ENCODE measurements at regions not wholly inside any gene's neighbourhood (a gene's known extent, or its start where the extent isn't known, plus 50 kb on each side); places are given as distances from the start of the nearest gene placed in this dataset.

- ChIA-PET CTCF (ENCODE audit: low intra/inter-chr PET ratio, low total read pairs) (no interaction called here), POLR2A (no interaction called here)
- H3K27ac ChIP-seq (ENCODE audit: extremely low read length, insufficient read depth, low read length): no peak overlapping the region
- no peak overlapping the region for H3K4me2 ChIP-seq (ENCODE audit: low read depth, low read length)
- BruUV-seq (replicated peaks): no TSS peak
- ATAC-seq (no peak), DNase-seq (ENCODE audit: low spot score) (no peak), FAIRE-seq (no peak)
- H3K4me1 ChIP-seq (ENCODE audit: insufficient read depth, low read length): no peaks in the 10 kb centered on the region
- H3K79me2 ChIP-seq (ENCODE audit: insufficient read depth, low read length): no peaks in the 10 kb centered on the region
- in situ Hi-C loops (cut with HindIII; ENCODE audit: extremely low pct_ligation_motif_present, low pct_unique_long_range_greater_than_20kb) (no loop called here), intact Hi-C loops (cut with micrococcal nuclease; ENCODE audit: unreplicated experiment) (no loop called here)
- no peaks in the 10 kb centered on the region for H3K27me3 ChIP-seq (ENCODE audit: control insufficient read depth in 1 of 2, insufficient read depth in 2 of 2, low read length in 2 of 2)
- no peaks in the 10 kb centered on the region for H3K36me3 ChIP-seq (replicated peaks in 1 of 2; ENCODE audit: control insufficient read depth in 1 of 2, insufficient read depth in 2 of 2, low read length in 2 of 2)
- H3K9me3 ChIP-seq (ENCODE audit: low read length): no peaks in the 10 kb centered on the region
- no peaks in the 10 kb centered on the region for H4K20me1 ChIP-seq (ENCODE audit: insufficient read depth, low read length)
- WGBS (ENCODE audit: low lambda C conversion rate): 28% methylated on average over 2 of the region's 2 CpGs
- no peak overlapping the region for H3K4me3 ChIP-seq (replicated peaks in 1 of 3; ENCODE audit: insufficient read depth in 1 of 3, low read depth in 2 of 3, low read length in 3 of 3)
- no peak for TF ChIP-seq ZNF333 (CRISPR knock-in tag; IDR thresholded peaks at IDR 0.05; ENCODE audit: borderline replicate concordance)
- TF ChIP-seq, protein P1, sequence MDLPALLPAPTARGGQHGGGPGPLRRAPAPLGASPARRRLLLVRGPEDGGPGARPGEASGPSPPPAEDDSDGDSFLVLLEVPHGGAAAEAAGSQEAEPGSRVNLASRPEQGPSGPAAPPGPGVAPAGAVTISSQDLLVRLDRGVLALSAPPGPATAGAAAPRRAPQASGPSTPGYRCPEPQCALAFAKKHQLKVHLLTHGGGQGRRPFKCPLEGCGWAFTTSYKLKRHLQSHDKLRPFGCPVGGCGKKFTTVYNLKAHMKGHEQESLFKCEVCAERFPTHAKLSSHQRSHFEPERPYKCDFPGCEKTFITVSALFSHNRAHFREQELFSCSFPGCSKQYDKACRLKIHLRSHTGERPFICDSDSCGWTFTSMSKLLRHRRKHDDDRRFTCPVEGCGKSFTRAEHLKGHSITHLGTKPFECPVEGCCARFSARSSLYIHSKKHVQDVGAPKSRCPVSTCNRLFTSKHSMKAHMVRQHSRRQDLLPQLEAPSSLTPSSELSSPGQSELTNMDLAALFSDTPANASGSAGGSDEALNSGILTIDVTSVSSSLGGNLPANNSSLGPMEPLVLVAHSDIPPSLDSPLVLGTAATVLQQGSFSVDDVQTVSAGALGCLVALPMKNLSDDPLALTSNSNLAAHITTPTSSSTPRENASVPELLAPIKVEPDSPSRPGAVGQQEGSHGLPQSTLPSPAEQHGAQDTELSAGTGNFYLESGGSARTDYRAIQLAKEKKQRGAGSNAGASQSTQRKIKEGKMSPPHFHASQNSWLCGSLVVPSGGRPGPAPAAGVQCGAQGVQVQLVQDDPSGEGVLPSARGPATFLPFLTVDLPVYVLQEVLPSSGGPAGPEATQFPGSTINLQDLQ (CRISPR knock-in tag; IDR thresholded peaks at IDR 0.05): no peak
- no peak for TF ChIP-seq NRL (CRISPR knock-in tag; IDR thresholded peaks at IDR 0.05; ENCODE audit: borderline replicate concordance)
- TF ChIP-seq, protein P2, sequence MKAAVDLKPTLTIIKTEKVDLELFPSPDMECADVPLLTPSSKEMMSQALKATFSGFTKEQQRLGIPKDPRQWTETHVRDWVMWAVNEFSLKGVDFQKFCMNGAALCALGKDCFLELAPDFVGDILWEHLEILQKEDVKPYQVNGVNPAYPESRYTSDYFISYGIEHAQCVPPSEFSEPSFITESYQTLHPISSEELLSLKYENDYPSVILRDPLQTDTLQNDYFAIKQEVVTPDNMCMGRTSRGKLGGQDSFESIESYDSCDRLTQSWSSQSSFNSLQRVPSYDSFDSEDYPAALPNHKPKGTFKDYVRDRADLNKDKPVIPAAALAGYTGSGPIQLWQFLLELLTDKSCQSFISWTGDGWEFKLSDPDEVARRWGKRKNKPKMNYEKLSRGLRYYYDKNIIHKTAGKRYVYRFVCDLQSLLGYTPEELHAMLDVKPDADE (CRISPR knock-in tag; IDR thresholded peaks at IDR 0.05): no peak
- TF ChIP-seq ATM (IDR thresholded peaks at IDR 0.05; ENCODE audit: borderline replicate concordance): no peak
- no peak for TF ChIP-seq SMARCE1 (IDR thresholded peaks at IDR 0.05; ENCODE audit: borderline replicate concordance)
- TF ChIP-seq, protein P3, sequence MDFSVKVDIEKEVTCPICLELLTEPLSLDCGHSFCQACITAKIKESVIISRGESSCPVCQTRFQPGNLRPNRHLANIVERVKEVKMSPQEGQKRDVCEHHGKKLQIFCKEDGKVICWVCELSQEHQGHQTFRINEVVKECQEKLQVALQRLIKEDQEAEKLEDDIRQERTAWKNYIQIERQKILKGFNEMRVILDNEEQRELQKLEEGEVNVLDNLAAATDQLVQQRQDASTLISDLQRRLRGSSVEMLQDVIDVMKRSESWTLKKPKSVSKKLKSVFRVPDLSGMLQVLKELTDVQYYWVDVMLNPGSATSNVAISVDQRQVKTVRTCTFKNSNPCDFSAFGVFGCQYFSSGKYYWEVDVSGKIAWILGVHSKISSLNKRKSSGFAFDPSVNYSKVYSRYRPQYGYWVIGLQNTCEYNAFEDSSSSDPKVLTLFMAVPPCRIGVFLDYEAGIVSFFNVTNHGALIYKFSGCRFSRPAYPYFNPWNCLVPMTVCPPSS (IDR thresholded peaks at IDR 0.05): no peak
- no peak for TF ChIP-seq HNRNPLL (IDR thresholded peaks at IDR 0.05; ENCODE audit: low read depth, low read length, poor library complexity, severe bottlenecking)
- no peak for TF ChIP-seq RFXAP (CRISPR knock-in tag; IDR thresholded peaks at IDR 0.05; ENCODE audit: borderline replicate concordance)
- TF ChIP-seq PCBP2 (optimal IDR thresholded peaks at IDR 0.05; ENCODE audit: low read depth, low read length, poor library complexity, severe bottlenecking): no peak
- TF ChIP-seq, protein P4, sequence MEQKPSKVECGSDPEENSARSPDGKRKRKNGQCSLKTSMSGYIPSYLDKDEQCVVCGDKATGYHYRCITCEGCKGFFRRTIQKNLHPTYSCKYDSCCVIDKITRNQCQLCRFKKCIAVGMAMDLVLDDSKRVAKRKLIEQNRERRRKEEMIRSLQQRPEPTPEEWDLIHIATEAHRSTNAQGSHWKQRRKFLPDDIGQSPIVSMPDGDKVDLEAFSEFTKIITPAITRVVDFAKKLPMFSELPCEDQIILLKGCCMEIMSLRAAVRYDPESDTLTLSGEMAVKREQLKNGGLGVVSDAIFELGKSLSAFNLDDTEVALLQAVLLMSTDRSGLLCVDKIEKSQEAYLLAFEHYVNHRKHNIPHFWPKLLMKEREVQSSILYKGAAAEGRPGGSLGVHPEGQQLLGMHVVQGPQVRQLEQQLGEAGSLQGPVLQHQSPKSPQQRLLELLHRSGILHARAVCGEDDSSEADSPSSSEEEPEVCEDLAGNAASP (CRISPR knock-in tag; IDR thresholded peaks at IDR 0.05; ENCODE audit: borderline replicate concordance): no peak
- TF ChIP-seq RARA (CRISPR knock-in tag; IDR thresholded peaks at IDR 0.05): no peak
- TF ChIP-seq ZNF468 (CRISPR knock-in tag; IDR thresholded peaks at IDR 0.05): no peak
- no peak for TF ChIP-seq XBP1 (CRISPR knock-in tag; IDR thresholded peaks at IDR 0.05)
- no peak overlapping the region for H2AFZ ChIP-seq (ENCODE audit: low read length)
- H3K9ac ChIP-seq (ENCODE audit: insufficient read depth, low read depth, low read length): no peak overlapping the region
These were observed 113.5 kb downstream of the BBS10 start for GRCh38 chr12:76234741-76235140.
